ENCODE measurements at regions not wholly inside any gene's neighbourhood (a gene's known extent, or its start where the extent isn't known, plus 50 kb on each side); places are given as distances from the start of the nearest gene placed in this dataset.
"Not testable (repeated sequence)": the region's sequence is repeated elsewhere in the genome, so short reads cannot be mapped to it uniquely, and the experiment has no call there.

DNA sequence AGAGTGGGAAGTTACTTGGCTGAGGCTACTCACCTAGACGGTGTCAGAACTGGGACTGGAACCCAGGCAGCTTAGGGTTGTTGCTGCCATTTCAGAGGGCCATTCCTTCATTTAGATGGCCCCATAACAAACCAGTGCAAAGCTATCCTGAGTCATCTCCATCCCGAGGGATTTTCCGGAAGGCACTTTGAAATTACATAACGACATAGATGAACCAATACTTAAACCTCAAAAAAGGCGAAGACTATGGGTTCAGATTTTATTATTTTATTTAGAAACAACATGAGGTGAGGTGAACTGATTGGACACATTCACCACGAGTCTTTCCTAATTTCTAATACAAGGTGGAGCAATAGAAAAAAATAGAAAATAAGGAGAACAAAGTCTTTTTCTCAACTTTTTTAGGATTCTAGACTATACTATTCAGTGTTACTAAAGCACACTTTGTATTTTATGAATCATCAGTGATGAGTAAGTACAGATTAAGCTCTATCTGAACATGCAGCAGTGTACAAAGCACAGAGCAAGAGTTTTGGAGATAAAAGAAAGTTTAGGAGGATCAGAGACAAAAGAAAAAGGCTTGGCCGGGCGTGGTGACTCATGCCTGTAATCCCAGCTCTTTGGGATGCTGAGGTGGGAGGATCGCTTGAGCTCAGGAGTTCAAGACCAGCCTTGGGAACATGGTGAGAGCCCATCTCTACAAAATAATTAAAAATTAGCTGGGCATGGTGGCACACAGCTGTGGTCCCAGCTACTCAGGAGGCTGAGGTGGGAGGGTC, 79.5 kb upstream of the SVIL start:
- no peaks in the 10 kb centered on the region for H3K27me3 Mint-ChIP-seq (ENCODE audit: low read depth)
- peaks cover 3% of the 10 kb centered on the region for H3K4me1 Mint-ChIP-seq (ENCODE audit: low read depth)
- intact Hi-C loops (cut with micrococcal nuclease) = no loop called here
- peaks cover 12% of the 10 kb centered on the region for H3K9me3 Mint-ChIP-seq
- H3K27ac Mint-ChIP-seq = no peak overlapping the region
- DNase-seq (ENCODE audit: low spot score) = no peak
- H3K36me3 Mint-ChIP-seq (ENCODE audit: low read depth) = peaks cover 8% of the 10 kb centered on the region
- H3K4me3 Mint-ChIP-seq (ENCODE audit: low read depth) = no peak overlapping the region

DNA sequence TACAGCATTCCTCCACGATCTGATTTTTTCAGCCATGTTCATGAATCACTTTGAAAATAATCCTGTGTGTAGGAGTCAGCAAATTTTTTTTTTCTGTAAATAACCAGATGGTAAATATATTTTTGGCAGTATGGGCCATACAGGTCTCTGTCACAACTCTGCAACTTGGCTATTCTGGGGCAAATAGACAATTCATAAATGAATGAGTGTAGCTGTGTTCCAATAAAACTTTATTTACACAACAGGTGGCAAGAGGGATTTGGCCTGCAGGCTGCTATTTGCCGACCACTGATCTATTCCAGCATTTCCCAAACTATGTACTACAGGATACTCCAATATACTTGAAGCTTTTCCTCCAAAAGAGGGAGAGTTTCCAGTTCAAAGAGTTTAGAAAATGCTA, 78.7 kb upstream of the SVIL start:
- Mint-ChIP-seq H3K4me1 (ENCODE audit: low read depth) (peaks cover 3% of the 10 kb centered on the region), H3K4me3 (ENCODE audit: low read depth) (no peak overlapping the region), H3K27me3 (ENCODE audit: low read depth) (no peaks in the 10 kb centered on the region), H3K36me3 (ENCODE audit: low read depth) (peaks cover 5% of the 10 kb centered on the region), H3K9me3 (peaks cover 6% of the 10 kb centered on the region), H3K27ac (no peak overlapping the region)
- intact Hi-C loops (cut with micrococcal nuclease) = no loop called here
- DNase-seq (ENCODE audit: low spot score) = no peak

DNA sequence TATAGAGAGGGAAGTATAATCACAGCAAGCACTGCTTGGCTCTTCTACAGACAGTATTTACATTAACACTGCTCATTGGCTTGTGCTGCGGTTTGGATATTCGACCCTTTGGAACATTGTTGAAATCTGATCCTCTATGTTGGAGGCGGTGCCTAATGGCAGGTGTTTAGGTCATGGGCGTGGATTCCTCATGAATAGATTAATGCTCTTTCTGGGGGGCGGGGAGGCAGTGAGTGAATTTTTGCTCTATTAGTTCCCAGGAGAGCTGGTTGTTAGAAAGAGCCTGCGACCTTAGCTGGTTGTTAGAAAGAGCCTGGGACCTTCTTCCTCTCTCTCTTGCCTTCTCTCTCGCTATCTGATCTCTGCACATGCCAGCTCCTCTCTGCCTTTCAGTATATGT, 77.3 kb upstream of the SVIL start:
- intact Hi-C loops (cut with micrococcal nuclease) = no loop called here
- Mint-ChIP-seq H3K4me1 (ENCODE audit: low read depth) (peaks cover 3% of the 10 kb centered on the region), H3K27ac (no peak overlapping the region), H3K4me3 (ENCODE audit: low read depth) (no peak overlapping the region), H3K36me3 (ENCODE audit: low read depth) (peaks cover 3% of the 10 kb centered on the region), H3K27me3 (ENCODE audit: low read depth) (no peaks in the 10 kb centered on the region), H3K9me3 (peaks cover 6% of the 10 kb centered on the region)
- no peak for DNase-seq (ENCODE audit: low spot score)

DNA sequence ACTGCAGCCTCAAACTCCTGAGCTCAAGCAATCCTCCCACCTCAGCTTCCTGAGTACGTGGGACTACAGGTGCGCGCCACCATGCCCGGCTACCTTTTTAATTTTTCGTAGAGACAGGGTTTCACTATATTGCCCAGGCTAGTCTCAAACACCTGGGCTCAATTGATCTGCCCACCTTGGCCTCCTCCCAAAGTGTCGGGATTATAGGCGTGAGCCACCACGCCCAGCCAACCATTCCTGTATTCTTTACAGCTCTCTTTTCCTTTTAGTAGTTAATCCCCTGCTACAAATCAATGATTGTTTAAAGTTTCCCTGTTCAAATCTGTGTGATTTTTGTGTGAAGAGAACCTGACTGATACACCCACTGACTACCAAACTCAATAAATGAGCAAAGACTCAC, 75.4 kb upstream of the SVIL start:
- intact Hi-C loops (cut with micrococcal nuclease) = no loop called here
- Mint-ChIP-seq H3K4me1 (ENCODE audit: low read depth) (peaks cover 6% of the 10 kb centered on the region), H3K9me3 (no peaks in the 10 kb centered on the region), H3K4me3 (ENCODE audit: low read depth) (no peak overlapping the region), H3K27ac (no peak overlapping the region), H3K36me3 (ENCODE audit: low read depth) (no peaks in the 10 kb centered on the region), H3K27me3 (ENCODE audit: low read depth) (no peaks in the 10 kb centered on the region)
- DNase-seq (ENCODE audit: low spot score) = no peak

DNA sequence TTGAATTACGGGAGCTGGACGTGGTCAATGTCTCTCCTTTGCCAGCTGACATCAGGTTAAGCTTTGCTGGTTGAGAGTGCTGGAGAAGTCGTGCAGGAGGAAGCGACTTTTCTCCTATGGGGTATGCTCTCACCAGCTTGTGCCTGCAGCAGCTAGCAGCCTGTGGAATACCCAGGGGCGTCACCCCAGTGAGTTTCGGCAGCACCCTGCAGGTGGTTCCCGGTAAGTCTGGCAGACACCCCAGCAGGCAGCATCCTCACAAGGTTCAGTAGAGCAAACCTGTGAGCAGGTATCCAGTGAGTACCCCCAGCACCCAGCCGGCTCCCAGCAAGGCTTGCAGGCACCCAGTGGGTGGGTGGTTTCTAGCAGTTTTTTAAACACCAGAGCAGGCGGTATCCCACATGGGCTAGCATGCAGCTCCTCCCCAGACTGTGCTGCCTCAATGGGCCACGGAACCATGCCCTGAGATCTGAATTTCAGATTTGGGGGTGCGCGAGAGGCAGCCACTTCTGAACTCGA, 74.8 kb upstream of the SVIL start:
- intact Hi-C loops (cut with micrococcal nuclease) = no loop called here
- Mint-ChIP-seq H3K4me3 (ENCODE audit: low read depth) (no peak overlapping the region), H3K4me1 (ENCODE audit: low read depth) (peaks cover 6% of the 10 kb centered on the region)

DNA sequence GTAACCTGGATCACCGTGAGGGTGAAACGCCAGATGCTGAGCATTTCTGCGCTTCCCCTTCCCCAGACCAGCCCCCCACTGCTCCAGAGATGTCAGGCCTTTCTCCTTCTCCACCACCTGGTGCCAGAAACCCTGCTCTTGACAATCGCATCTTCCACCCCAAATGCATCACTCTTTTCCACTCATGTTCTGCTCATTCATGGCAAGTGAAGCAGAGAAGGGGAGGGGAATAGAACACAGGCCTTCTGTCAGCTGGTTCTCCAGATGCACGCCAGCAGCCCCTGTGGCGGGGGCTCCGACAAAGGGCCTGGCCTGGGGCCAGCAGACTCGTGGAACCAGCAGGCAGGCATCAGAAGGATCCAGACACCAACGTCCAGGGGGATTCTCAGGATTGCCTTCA, 68.5 kb upstream of the SVIL start:
- H3K9me3 Mint-ChIP-seq = no peaks in the 10 kb centered on the region
- no peaks in the 10 kb centered on the region for H3K36me3 Mint-ChIP-seq (ENCODE audit: low read depth)
- no peak for DNase-seq (ENCODE audit: low spot score)
- H3K4me3 Mint-ChIP-seq (ENCODE audit: low read depth) = no peak overlapping the region
- intact Hi-C loops (cut with micrococcal nuclease) = no loop called here
- peaks cover 19% of the 10 kb centered on the region for H3K4me1 Mint-ChIP-seq (ENCODE audit: low read depth)
- no peak overlapping the region for H3K27ac Mint-ChIP-seq
- no peaks in the 10 kb centered on the region for H3K27me3 Mint-ChIP-seq (ENCODE audit: low read depth)

More for the DNA sequence above, 74.8 kb upstream of the SVIL start:
- H3K27ac Mint-ChIP-seq = no peak overlapping the region
- H3K36me3 Mint-ChIP-seq (ENCODE audit: low read depth) = no peaks in the 10 kb centered on the region
- H3K9me3 Mint-ChIP-seq = no peaks in the 10 kb centered on the region
- no peak for DNase-seq (ENCODE audit: low spot score)
- H3K27me3 Mint-ChIP-seq (ENCODE audit: low read depth) = no peaks in the 10 kb centered on the region

DNA sequence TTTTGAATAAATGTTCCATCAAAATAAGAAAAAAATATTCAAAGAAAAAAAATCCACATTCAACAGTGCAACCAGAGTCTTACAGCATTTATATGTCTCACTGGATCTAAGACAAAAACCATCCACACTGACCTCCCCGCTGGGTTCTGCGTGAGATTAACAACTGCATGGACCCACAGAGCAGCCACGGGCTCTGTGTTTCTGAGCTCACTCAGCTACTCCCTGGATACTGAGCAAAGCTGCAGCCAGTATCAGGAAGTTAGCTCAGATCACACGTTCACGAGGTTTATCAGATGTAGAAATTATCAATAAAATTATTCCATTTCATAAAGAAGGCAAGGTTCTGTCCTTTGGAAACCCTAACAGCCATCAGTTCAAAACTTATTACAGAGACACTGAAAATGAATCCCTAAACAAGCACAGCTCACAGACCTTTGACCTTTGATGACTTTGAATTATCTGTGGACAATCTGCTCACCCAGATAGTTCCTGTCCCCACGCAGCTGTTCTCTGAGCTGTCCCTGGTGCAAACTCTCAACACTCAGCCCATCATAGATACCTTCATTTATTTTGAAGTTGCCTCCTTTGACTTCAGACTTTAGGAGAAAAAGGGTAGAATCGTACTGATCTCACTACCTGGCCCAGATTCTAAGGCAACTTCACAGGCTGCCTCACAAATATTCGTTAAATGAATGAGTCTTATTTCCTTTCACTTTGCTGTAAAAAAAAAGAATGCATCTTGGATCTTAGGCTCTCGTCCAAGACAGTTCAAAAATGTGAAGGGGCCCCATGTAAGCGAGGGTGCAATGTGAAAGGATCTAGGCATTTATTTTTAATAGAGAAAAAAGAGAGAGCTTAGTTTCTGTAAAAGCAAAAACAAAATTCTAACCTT, 67.7 kb upstream of the SVIL start:
- intact Hi-C loops (cut with micrococcal nuclease) = no loop called here
- no peak overlapping the region for H3K4me3 Mint-ChIP-seq (ENCODE audit: low read depth)
- no peaks in the 10 kb centered on the region for H3K27me3 Mint-ChIP-seq (ENCODE audit: low read depth)
- peaks cover 19% of the 10 kb centered on the region for H3K4me1 Mint-ChIP-seq (ENCODE audit: low read depth)
- no peak overlapping the region for H3K27ac Mint-ChIP-seq
- no peaks in the 10 kb centered on the region for H3K9me3 Mint-ChIP-seq
- DNase-seq (ENCODE audit: low spot score) = no peak
- no peaks in the 10 kb centered on the region for H3K36me3 Mint-ChIP-seq (ENCODE audit: low read depth)

DNA sequence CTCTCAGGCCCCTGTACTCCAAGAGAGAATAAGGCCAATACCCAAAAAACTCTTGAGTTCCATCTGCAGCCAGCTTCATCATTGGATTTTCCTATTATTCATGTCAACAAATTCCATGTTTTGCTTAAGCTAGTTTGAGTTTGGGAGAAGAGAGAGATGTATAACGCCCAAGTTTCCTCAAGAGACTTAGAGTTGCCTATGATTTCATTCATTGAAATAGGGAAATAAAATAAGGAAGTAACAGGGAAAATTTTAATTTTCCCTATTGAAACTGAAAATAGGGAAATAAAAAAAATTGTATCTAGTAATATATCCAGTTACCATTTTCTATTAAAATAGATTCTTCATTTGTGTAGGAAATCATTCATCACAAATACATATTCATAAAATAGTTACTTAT, 66.5 kb upstream of the SVIL start:
- Mint-ChIP-seq H3K27ac (no peak overlapping the region), H3K27me3 (ENCODE audit: low read depth) (no peaks in the 10 kb centered on the region), H3K4me3 (ENCODE audit: low read depth) (no peak overlapping the region), H3K4me1 (ENCODE audit: low read depth) (peaks cover 16% of the 10 kb centered on the region), H3K36me3 (ENCODE audit: low read depth) (no peaks in the 10 kb centered on the region), H3K9me3 (no peaks in the 10 kb centered on the region)
- intact Hi-C loops (cut with micrococcal nuclease) = no loop called here
- no peak for DNase-seq (ENCODE audit: low spot score)

DNA sequence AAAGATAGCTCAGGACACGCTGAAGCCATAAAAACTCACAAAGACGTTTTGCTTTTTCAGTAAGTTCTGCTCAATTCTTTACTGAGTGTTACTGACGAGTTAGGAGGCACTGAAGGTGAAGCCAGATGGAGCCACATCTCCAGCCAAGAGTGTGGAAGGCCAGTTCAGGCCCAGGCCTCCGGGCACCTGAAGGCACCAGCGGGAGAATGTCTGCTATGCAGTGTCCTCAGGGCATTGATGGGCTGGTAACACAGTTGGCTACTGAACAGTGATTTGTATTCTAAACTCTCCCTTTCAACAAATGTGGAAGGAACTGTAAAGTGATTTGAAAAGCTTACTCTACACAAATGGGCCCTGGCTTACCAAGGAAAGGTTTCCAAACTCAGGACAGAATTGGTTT, 64.8 kb upstream of the SVIL start:
- Mint-ChIP-seq H3K4me3 (ENCODE audit: low read depth) (no peak overlapping the region), H3K27ac (no peak overlapping the region), H3K9me3 (no peaks in the 10 kb centered on the region), H3K4me1 (ENCODE audit: low read depth) (peaks cover 15% of the 10 kb centered on the region), H3K36me3 (ENCODE audit: low read depth) (no peaks in the 10 kb centered on the region), H3K27me3 (ENCODE audit: low read depth) (no peaks in the 10 kb centered on the region)
- no peak for DNase-seq (ENCODE audit: low spot score)
- intact Hi-C loops (cut with micrococcal nuclease) = no loop called here

DNA sequence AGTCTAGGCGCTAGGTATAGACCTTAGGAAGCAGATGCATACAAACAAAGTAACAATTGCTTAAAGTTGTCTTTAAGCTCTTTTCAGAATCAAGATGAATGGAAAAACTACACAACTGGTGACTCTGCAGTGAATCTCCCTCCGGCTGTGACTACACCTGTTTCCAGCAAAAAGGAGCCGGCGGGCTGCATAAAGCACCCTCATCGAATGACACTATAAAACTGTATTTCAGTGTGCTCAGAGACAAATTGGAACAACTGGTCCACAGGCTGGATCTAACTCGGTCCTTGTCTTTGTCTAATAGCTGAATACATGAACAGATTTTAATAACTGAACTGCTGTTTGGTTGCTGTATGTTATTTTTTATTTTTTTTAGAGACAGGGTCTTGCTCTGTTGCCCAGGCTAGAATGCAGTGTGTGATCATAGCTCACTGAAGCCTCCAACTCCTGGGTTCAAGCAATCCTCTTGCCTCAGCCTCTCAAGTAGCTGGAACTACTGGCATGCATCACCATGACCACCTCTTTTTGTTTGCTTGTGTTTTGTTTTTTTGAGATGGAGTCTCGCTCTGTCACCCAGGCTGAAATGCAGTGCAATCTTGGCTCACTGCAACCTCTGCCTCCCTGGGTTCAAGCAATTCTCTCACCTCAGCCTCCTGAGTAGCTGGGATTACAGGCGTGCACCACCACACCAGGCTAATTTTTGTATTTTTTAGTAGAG, 64.2 kb upstream of the SVIL start:
- intact Hi-C loops (cut with micrococcal nuclease) = no loop called here
- H3K4me3 Mint-ChIP-seq (ENCODE audit: low read depth) = no peak overlapping the region
- H3K4me1 Mint-ChIP-seq (ENCODE audit: low read depth) = peaks cover 13% of the 10 kb centered on the region
- no peak overlapping the region for H3K27ac Mint-ChIP-seq
- H3K9me3 Mint-ChIP-seq = no peaks in the 10 kb centered on the region
- no peaks in the 10 kb centered on the region for H3K36me3 Mint-ChIP-seq (ENCODE audit: low read depth)
- H3K27me3 Mint-ChIP-seq (ENCODE audit: low read depth) = no peaks in the 10 kb centered on the region
- DNase-seq (ENCODE audit: low spot score) = no peak

DNA sequence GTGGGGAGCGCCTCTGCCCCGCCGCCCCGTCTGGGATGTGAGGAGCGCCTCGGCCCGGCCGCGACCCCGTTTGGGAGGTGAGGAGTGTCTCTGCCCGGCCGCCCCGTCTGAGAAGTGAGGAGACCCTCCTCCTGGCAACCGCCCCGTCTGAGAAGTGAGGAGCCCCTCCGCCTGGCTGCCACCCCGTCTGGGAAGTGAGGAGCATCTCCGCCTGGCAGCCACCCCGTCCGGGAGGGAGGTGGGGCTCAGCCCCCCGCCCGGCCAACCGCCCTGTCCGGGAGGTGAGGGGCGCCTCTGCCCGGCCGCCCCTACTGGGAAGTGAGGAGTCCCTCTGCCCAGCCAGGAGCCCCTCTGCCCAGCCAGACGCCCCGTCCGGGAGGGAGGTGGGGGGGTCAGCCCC, 61.8 kb upstream of the SVIL start:
- H3K4me1 Mint-ChIP-seq (ENCODE audit: low read depth); intact Hi-C loops (cut with micrococcal nuclease); H3K4me3 Mint-ChIP-seq (ENCODE audit: low read depth); H3K27ac Mint-ChIP-seq; DNase-seq (ENCODE audit: low spot score); H3K36me3 Mint-ChIP-seq (ENCODE audit: low read depth); H3K27me3 Mint-ChIP-seq (ENCODE audit: low read depth); H3K9me3 Mint-ChIP-seq: not testable (repeated sequence)

DNA sequence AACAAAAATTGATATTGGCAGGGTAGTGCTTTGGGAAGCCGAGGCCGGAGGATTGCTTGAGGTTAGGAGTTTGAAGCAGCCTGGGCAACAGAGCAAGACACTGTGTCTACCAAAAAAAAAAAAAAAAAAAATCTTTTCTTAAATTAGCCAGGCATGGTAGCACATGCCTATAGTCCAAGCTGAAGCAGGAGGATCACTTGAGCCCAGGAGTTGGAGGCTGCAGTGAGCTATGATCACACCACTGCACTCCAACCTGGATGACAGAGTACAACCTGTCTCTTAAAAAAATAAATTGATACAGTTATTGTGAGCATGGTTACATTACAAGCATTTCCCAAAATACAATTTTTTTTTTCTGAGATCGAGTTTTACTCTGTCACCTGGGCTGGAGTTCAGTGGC, 59.4 kb upstream of the SVIL start:
- Mint-ChIP-seq H3K9me3 (no peaks in the 10 kb centered on the region), H3K4me3 (ENCODE audit: low read depth) (no peak overlapping the region), H3K27me3 (ENCODE audit: low read depth) (peaks cover 2% of the 10 kb centered on the region), H3K4me1 (ENCODE audit: low read depth) (peaks cover 9% of the 10 kb centered on the region), H3K27ac (no peak overlapping the region), H3K36me3 (ENCODE audit: low read depth) (no peaks in the 10 kb centered on the region)
- intact Hi-C loops (cut with micrococcal nuclease) = no loop called here
- no peak for DNase-seq (ENCODE audit: low spot score)
